ENCODE measurements at regions not wholly inside any gene's neighbourhood (a gene's known extent, or its start where the extent isn't known, plus 50 kb on each side); places are given as distances from the start of the nearest gene placed in this dataset.

DNA sequence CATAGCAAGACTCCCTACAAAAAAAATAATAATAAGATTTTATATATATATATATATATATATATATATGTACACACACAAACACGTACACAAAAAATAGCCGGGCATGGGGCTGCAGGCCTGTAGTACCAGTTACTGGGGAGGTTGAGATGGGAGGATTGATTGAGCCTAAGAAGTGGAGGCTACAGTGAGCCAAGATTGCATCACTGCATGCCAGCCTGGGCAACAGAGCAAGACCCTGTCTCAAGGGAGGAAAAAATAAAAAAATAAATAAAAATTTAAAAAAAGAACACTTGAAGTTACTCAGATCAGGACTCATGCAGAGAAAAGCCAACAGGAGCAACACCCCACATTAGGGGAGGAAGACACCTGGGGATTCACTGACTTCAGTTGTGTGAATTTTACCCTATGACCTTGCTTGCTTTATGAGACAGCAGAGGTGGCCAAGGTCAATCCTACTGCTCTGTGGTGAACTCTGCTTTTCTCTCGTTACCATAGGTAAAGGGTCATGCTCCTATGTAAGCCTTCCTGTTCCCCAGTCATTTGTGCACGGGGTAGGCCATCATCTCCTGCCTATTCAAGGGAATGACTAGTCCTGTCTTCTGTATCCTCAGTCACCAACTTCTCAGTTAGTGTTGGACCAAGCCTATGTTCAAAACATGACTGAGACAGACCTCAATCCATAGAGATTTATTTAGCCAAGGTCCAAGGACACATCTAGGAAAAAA, 1119.8 kb upstream of the TMEM132C start:
- no peaks in the 10 kb centered on the region for H3K9me3 ChIP-seq (ENCODE audit: low read depth, low read length)
- no peaks in the 10 kb centered on the region for H4K20me1 ChIP-seq (ENCODE audit: insufficient read depth, low read length)
- no peak for DNase-seq (ENCODE audit: insufficient read length, low spot score, missing footprints)
- no peak overlapping the region for H3K4me2 ChIP-seq (ENCODE audit: insufficient read depth, low read length)
- H3K36me3 ChIP-seq (ENCODE audit: insufficient read depth, low read length): no peaks in the 10 kb centered on the region
- no peaks in the 10 kb centered on the region for H3K79me2 ChIP-seq (ENCODE audit: insufficient read depth, low read length)
- H3K27ac ChIP-seq (ENCODE audit: low read depth, low read length): no peak overlapping the region
- H2AFZ ChIP-seq (ENCODE audit: low read length): no peak overlapping the region
- H3K4me1 ChIP-seq (ENCODE audit: insufficient read depth, low read length): peaks cover 16% of the 10 kb centered on the region
- H3K4me3 ChIP-seq (ENCODE audit: insufficient read depth, low read length): no peak overlapping the region
- H3K27me3 ChIP-seq (ENCODE audit: insufficient read depth, low read length): no peaks in the 10 kb centered on the region
- TF ChIP-seq, protein P1, sequence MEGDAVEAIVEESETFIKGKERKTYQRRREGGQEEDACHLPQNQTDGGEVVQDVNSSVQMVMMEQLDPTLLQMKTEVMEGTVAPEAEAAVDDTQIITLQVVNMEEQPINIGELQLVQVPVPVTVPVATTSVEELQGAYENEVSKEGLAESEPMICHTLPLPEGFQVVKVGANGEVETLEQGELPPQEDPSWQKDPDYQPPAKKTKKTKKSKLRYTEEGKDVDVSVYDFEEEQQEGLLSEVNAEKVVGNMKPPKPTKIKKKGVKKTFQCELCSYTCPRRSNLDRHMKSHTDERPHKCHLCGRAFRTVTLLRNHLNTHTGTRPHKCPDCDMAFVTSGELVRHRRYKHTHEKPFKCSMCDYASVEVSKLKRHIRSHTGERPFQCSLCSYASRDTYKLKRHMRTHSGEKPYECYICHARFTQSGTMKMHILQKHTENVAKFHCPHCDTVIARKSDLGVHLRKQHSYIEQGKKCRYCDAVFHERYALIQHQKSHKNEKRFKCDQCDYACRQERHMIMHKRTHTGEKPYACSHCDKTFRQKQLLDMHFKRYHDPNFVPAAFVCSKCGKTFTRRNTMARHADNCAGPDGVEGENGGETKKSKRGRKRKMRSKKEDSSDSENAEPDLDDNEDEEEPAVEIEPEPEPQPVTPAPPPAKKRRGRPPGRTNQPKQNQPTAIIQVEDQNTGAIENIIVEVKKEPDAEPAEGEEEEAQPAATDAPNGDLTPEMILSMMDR (IDR thresholded peaks at IDR 0.05; ENCODE audit: extremely low read depth, low read depth, low read length): no peak

- H2AFZ ChIP-seq (ENCODE audit: low read length): no peak overlapping the region
These were observed 1119.2 kb upstream of the TMEM132C start for GRCh38 chr12:127147724-127148123.

DNA sequence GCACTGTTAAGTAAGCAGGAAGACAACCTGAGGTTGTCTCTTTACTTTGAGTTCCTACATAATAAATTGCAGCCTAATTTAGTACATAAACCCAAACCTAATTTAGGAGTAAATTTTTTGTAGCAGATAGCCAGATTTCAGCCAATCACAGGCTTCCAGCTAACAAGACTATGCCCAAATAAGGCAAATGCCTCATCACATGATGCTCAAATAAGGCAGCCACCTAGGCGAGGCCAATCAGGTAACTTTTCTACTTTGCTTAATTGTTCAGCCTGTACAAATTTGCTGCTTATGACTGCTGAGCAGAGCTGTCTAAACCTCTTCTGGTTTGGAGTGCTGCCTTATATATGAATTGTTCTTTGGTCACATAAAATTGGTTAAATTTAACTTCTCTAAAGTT, 1118.7 kb upstream of the TMEM132C start:
- H2AFZ ChIP-seq (ENCODE audit: low read length): no peak overlapping the region
- H3K36me3 ChIP-seq (ENCODE audit: insufficient read depth, low read length): no peaks in the 10 kb centered on the region
- H3K79me2 ChIP-seq (ENCODE audit: insufficient read depth, low read length): no peaks in the 10 kb centered on the region
- no peaks in the 10 kb centered on the region for H3K9me3 ChIP-seq (ENCODE audit: low read depth, low read length)
- H3K27ac ChIP-seq (ENCODE audit: low read depth, low read length): no peak overlapping the region
- no peaks in the 10 kb centered on the region for H4K20me1 ChIP-seq (ENCODE audit: insufficient read depth, low read length)
- no peaks in the 10 kb centered on the region for H3K27me3 ChIP-seq (ENCODE audit: insufficient read depth, low read length)
- no peak overlapping the region for H3K4me2 ChIP-seq (ENCODE audit: insufficient read depth, low read length)
- TF ChIP-seq, protein P1 (IDR thresholded peaks at IDR 0.05; ENCODE audit: extremely low read depth, low read depth, low read length): no peak
- no peak overlapping the region for H3K4me3 ChIP-seq (ENCODE audit: insufficient read depth, low read length)
- peaks cover 16% of the 10 kb centered on the region for H3K4me1 ChIP-seq (ENCODE audit: insufficient read depth, low read length)
- no peak for DNase-seq (ENCODE audit: insufficient read length, low spot score, missing footprints)

More at GRCh38 chr12:127147724-127148123, 1119.2 kb upstream of the TMEM132C start:
- Histone ChIP-seq H3K79me2 (ENCODE audit: insufficient read depth, low read length) (no peaks in the 10 kb centered on the region), H3K27me3 (ENCODE audit: insufficient read depth, low read length) (no peaks in the 10 kb centered on the region), H3K36me3 (ENCODE audit: insufficient read depth, low read length) (no peaks in the 10 kb centered on the region), H3K4me3 (ENCODE audit: insufficient read depth, low read length) (no peak overlapping the region), H4K20me1 (ENCODE audit: insufficient read depth, low read length) (no peaks in the 10 kb centered on the region), H3K4me2 (ENCODE audit: insufficient read depth, low read length) (no peak overlapping the region), H3K4me1 (ENCODE audit: insufficient read depth, low read length) (peaks cover 16% of the 10 kb centered on the region), H3K9me3 (ENCODE audit: low read depth, low read length) (no peaks in the 10 kb centered on the region), H3K27ac (ENCODE audit: low read depth, low read length) (no peak overlapping the region)
- no peak for DNase-seq (ENCODE audit: insufficient read length, low spot score, missing footprints)
- TF ChIP-seq, protein P1 (IDR thresholded peaks at IDR 0.05; ENCODE audit: extremely low read depth, low read depth, low read length): no peak

GRCh38 chr12:127149226-127149964, 1117.6 kb upstream of the TMEM132C start:
- no peak overlapping the region for H3K4me2 ChIP-seq (ENCODE audit: insufficient read depth, low read length)
- H3K27ac ChIP-seq (ENCODE audit: low read depth, low read length): no peak overlapping the region
- no peak overlapping the region for H3K4me3 ChIP-seq (ENCODE audit: insufficient read depth, low read length)
- TF ChIP-seq, protein P1 (IDR thresholded peaks at IDR 0.05; ENCODE audit: extremely low read depth, low read depth, low read length): no peak
- no peaks in the 10 kb centered on the region for H3K9me3 ChIP-seq (ENCODE audit: low read depth, low read length)
- H2AFZ ChIP-seq (ENCODE audit: low read length): no peak overlapping the region
- no peaks in the 10 kb centered on the region for H3K79me2 ChIP-seq (ENCODE audit: insufficient read depth, low read length)
- no peaks in the 10 kb centered on the region for H3K27me3 ChIP-seq (ENCODE audit: insufficient read depth, low read length)
- no peaks in the 10 kb centered on the region for H3K36me3 ChIP-seq (ENCODE audit: insufficient read depth, low read length)
- DNase-seq (ENCODE audit: insufficient read length, low spot score, missing footprints): peak; percentile 71
- peaks cover 16% of the 10 kb centered on the region for H3K4me1 ChIP-seq (ENCODE audit: insufficient read depth, low read length)
- no peaks in the 10 kb centered on the region for H4K20me1 ChIP-seq (ENCODE audit: insufficient read depth, low read length)
